HUES6 (cell line): ENCODE measurements at regions not wholly inside any gene's neighbourhood (a gene's known extent, or its start where the extent isn't known, plus 50 kb on each side); places are given as distances from the start of the nearest gene placed in this dataset.

ENCODE experiments used
- H3K27ac ChIP-seq: 2 replicates; pipeline ENCODE4 v1.7.0; 2013; ENCODE audit warnings: low read depth, mild to moderate bottlenecking, low read length, inconsistent platforms
- H3K27me3 ChIP-seq: 2 replicates; pipeline ENCODE4 v1.6.1; 2013; ENCODE audit warnings: low read length; ENCODE audit not compliant: control insufficient read depth, insufficient read depth
- H3K36me3 ChIP-seq: 2 replicates; pipeline ENCODE4 v1.6.1; 2013; ENCODE audit warnings: low read length; ENCODE audit not compliant: control insufficient read depth, insufficient read depth
- H3K4me1 ChIP-seq: 2 replicates; pipeline ENCODE4 v1.6.1; 2013; ENCODE audit warnings: low read length; ENCODE audit not compliant: control insufficient read depth, insufficient read depth
- H3K4me3 ChIP-seq: 2 replicates; pipeline ENCODE4 v1.5.1; 2013; ENCODE audit warnings: low read depth, low read length
- H3K9ac ChIP-seq: one replicate; pipeline ENCODE4 v1.6.1; 2013; ENCODE audit warnings: mild to moderate bottlenecking, low read length
- H3K9me3 ChIP-seq: 2 replicates; pipeline ENCODE4 v1.6.1; 2013; ENCODE audit warnings: low read depth, low read length; ENCODE audit not compliant: control insufficient read depth, insufficient read depth

GRCh38 chr1:219298571-219299148, 125.0 kb downstream of the LYPLAL1 start:
- H3K27ac ChIP-seq: no peak overlapping the region
- H3K9ac ChIP-seq: no peak overlapping the region

GRCh38 chr1:219296430-219297355, 123.0 kb downstream of the LYPLAL1 start:
- Histone ChIP-seq H3K27me3 (no peaks in the 10 kb centered on the region), H3K9me3 (no peaks in the 10 kb centered on the region), H3K36me3 (no peaks in the 10 kb centered on the region), H3K4me3 (no peak overlapping the region), H3K9ac (no peak overlapping the region), H3K4me1 (no peaks in the 10 kb centered on the region), H3K27ac (no peak overlapping the region)

More at GRCh38 chr1:219298571-219299148, 125.0 kb downstream of the LYPLAL1 start:
- H3K36me3 ChIP-seq: no peaks in the 10 kb centered on the region
- H3K4me3 ChIP-seq: no peak overlapping the region
- H3K4me1 ChIP-seq: no peaks in the 10 kb centered on the region
- H3K9me3 ChIP-seq: no peaks in the 10 kb centered on the region
- H3K27me3 ChIP-seq: no peaks in the 10 kb centered on the region

- no peaks in the 10 kb centered on the region for H3K4me1 ChIP-seq
- no peak overlapping the region for H3K27ac ChIP-seq
- H3K4me3 ChIP-seq: no peak overlapping the region
- H3K36me3 ChIP-seq: no peaks in the 10 kb centered on the region
- H3K9me3 ChIP-seq: no peaks in the 10 kb centered on the region
- no peak overlapping the region for H3K9ac ChIP-seq
- H3K27me3 ChIP-seq: no peaks in the 10 kb centered on the region
Observed at GRCh38 chr1:219294251-219294650, 120.6 kb downstream of the LYPLAL1 start.

- no peaks in the 10 kb centered on the region for H3K9me3 ChIP-seq
- H3K36me3 ChIP-seq: no peaks in the 10 kb centered on the region
- no peak overlapping the region for H3K4me3 ChIP-seq
- no peak overlapping the region for H3K9ac ChIP-seq
- H3K27ac ChIP-seq: no peak overlapping the region
- no peaks in the 10 kb centered on the region for H3K4me1 ChIP-seq
- H3K27me3 ChIP-seq: no peaks in the 10 kb centered on the region
Observed at GRCh38 chr1:219293410-219293809, 119.7 kb downstream of the LYPLAL1 start.

DNA sequence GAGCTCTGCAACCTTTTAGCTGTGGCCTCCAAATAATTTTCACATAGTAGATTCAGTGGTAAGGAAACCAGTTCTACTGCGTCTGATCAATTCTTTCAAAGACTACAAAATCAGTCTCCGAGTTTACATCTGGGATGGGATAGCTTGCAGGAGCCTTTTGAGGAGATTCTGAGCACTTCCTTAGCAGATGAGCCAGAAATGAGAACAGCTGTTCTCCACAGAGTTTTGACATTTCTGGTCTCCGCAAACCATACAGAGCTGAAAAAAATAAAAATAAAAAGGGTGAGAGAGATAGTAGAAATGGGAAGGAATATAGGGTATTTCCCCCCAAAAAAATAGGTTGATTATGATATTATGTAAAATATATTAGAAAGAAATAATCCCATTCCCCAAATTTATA, 119.3 kb downstream of the LYPLAL1 start:
- Histone ChIP-seq H3K27me3 (no peaks in the 10 kb centered on the region), H3K27ac (no peak overlapping the region), H3K4me1 (no peaks in the 10 kb centered on the region), H3K9ac (no peak overlapping the region), H3K36me3 (no peaks in the 10 kb centered on the region), H3K9me3 (no peaks in the 10 kb centered on the region), H3K4me3 (no peak overlapping the region)

GRCh38 chr1:219292341-219292740, 118.7 kb downstream of the LYPLAL1 start:
- H3K4me1 ChIP-seq: no peaks in the 10 kb centered on the region
- H3K27ac ChIP-seq: no peak overlapping the region
- H3K36me3 ChIP-seq: no peaks in the 10 kb centered on the region
- H3K27me3 ChIP-seq: no peaks in the 10 kb centered on the region
- H3K9me3 ChIP-seq: no peaks in the 10 kb centered on the region
- H3K4me3 ChIP-seq: no peak overlapping the region
- H3K9ac ChIP-seq: no peak overlapping the region

- Histone ChIP-seq H3K36me3 (no peaks in the 10 kb centered on the region), H3K27me3 (no peaks in the 10 kb centered on the region), H3K4me3 (no peak overlapping the region)
Observed at GRCh38 chr1:219289171-219289570, 115.5 kb downstream of the LYPLAL1 start.

DNA sequence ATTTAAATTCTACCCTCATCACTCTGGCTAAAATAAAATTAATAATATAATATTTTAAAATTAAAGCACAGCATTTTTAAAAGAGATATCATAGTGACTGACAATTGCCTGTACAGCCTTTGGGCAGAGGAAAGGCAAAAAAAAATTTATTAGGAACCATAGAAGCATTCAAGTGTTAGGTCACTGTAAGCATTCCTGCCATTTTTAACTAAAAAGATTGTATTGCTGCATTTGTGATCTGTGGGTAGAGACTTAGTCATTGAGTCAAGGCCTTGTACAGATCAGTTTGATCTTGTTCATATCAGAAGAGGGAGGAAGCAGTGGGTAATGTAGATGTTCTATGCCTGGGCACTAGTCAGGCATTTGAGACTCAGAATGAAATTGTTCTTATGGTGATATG, 109.9 kb downstream of the LYPLAL1 start:
- H3K27ac ChIP-seq: no peak overlapping the region
- H3K27me3 ChIP-seq: no peaks in the 10 kb centered on the region
- no peak overlapping the region for H3K9ac ChIP-seq
- no peaks in the 10 kb centered on the region for H3K36me3 ChIP-seq
- no peak overlapping the region for H3K4me3 ChIP-seq
- H3K4me1 ChIP-seq: no peaks in the 10 kb centered on the region
- H3K9me3 ChIP-seq: no peaks in the 10 kb centered on the region

More at GRCh38 chr1:219289171-219289570, 115.5 kb downstream of the LYPLAL1 start:
- no peaks in the 10 kb centered on the region for H3K4me1 ChIP-seq
- H3K9me3 ChIP-seq: no peaks in the 10 kb centered on the region
- no peak overlapping the region for H3K9ac ChIP-seq
- no peak overlapping the region for H3K27ac ChIP-seq

DNA sequence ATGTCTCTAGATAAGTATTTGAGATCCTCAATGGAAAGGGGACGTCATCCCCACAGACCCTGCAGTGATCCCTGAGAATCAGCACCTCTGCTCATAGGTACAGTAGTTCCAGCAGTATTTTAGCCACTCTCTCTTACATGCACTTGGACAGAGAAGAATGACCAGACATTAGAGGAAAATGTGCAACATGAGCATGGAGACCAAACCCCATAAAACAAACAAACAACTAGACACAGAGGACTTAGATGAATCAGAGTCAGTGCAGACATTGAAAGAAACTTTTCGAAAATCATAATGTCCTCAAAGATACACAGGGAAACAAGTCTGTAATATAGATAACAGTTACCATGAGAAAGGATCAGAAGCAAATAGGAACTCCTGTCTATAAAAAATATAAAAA, 108.2 kb downstream of the LYPLAL1 start:
- Histone ChIP-seq H3K36me3 (no peaks in the 10 kb centered on the region), H3K4me1 (no peaks in the 10 kb centered on the region), H3K27me3 (no peaks in the 10 kb centered on the region), H3K27ac (no peak overlapping the region), H3K4me3 (no peak overlapping the region), H3K9ac (no peak overlapping the region), H3K9me3 (no peaks in the 10 kb centered on the region)

DNA sequence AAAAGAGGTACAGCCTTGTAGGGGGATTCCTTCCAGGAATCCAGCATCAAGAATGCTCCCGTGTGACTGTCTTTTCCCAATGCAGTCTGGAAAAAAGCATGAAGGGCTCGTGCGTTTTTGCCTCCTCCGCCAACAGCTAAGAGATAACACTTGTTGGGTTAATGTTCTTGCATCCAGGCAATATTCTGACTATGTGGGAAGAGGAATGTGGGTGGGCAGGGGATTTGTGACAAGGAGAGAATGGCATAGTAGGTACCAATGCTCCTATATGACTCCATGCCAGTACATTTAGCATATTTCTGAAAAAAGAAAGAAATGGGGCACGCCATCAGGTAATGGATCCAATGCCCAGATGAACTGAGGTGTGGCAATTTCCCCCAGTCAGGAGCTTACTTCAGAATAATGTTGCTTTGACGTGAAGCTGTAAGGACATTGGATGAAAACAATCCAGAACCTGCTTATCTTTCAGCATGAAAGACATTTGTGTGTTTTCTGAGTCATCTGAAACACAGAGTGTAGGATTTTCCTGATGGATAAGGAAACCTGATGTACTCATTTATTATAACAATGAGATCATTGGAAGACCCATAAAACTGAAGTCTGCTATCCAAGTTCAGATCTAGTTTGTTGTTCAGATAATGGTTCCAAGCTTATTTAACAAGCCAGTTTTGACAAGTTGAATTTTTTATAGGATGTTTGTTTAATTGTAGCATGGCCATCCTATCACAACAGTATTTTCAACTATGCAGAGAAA, 105.5 kb downstream of the LYPLAL1 start:
- Histone ChIP-seq H3K27me3 (no peaks in the 10 kb centered on the region), H3K27ac (no peak overlapping the region), H3K4me1 (no peaks in the 10 kb centered on the region), H3K9me3 (no peaks in the 10 kb centered on the region), H3K4me3 (no peak overlapping the region), H3K36me3 (no peaks in the 10 kb centered on the region), H3K9ac (no peak overlapping the region)

DNA sequence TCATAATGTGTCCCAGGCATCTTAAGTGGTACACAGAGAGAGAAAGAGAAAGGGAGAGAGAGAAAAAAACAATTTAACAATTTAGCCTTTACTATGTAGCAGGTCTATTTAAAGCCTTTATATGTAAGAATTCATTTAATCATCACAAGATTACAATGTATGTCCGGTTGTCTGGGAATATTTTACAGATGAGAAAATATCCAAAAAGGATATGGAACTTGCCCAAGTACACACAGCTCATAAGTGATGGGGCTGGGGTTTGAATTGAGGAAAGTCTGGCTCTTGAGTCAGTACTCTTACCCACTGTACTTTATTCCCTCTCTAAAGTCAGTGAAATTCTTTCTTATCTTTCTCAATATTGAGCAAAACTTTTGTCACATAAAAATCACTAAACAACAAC, 104.6 kb downstream of the LYPLAL1 start:
- H3K4me1 ChIP-seq: no peaks in the 10 kb centered on the region
- H3K9me3 ChIP-seq: no peaks in the 10 kb centered on the region
- no peaks in the 10 kb centered on the region for H3K36me3 ChIP-seq
- no peaks in the 10 kb centered on the region for H3K27me3 ChIP-seq
- no peak overlapping the region for H3K4me3 ChIP-seq
- no peak overlapping the region for H3K27ac ChIP-seq
- no peak overlapping the region for H3K9ac ChIP-seq
